ENCODE measurements at regions not wholly inside any gene's neighbourhood (a gene's known extent, or its start where the extent isn't known, plus 50 kb on each side); places are given as distances from the start of the nearest gene placed in this dataset.

- POLR2A ChIA-PET = no interaction called here
- ATAC-seq (no peak), DNase-seq (ENCODE audit: low spot score) (no peak)
- Mint-ChIP-seq H3K36me3 (no peaks in the 10 kb centered on the region), H3K27me3 (ENCODE audit: low read depth) (no peaks in the 10 kb centered on the region), H3K27ac (no peak overlapping the region), H3K4me1 (no peaks in the 10 kb centered on the region), H3K4me3 (no peak overlapping the region), H3K9me3 (no peaks in the 10 kb centered on the region)
- TF ChIP-seq CTCF (IDR thresholded peaks at IDR 0.05) = no peak
- TF ChIP-seq TCF7 (CRISPR knock-in tag; IDR thresholded peaks at IDR 0.05; ENCODE audit: low read depth) = no peak
- CTCF ChIA-PET = no interaction called here
These were observed 506.5 kb downstream of the ISL1 start for GRCh38 chr5:51889703-51890102.

DNA sequence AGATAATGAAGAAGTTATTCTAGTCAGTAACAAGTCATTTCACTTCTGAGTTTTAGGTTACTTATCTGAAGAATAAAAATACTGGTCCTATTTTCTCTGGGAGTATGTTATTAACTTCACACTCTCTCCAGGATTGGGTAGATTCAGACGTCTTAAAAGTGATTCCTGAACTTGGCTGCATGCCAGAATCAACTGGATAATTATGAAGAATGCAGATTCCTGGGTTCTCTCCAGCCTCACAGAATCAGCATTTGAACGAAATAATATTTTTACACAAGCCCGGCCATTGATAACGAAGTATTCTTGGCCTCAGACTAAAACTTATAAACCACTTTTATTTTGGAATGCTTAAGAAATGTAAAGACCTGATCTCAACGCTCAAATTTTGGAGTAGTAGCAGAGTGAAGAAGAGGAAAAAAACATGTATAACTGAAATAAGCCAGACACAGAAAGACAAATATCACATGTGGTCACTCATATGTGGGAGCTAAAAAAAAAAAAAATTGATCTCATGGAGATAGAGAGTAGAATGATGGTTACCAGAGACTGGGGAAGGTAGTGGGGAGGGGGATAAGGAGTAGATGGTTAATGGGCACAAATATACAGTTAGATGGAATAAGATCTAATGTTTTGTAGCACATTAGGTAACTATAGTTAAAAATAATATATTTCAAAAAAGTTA is 507.3 kb downstream of the ISL1 start:
- H3K4me3 Mint-ChIP-seq = no peak overlapping the region
- CTCF ChIA-PET = no interaction called here
- H3K4me1 Mint-ChIP-seq = no peaks in the 10 kb centered on the region
- POLR2A ChIA-PET = no interaction called here
- ATAC-seq (no peak), DNase-seq (ENCODE audit: low spot score) (no peak)
- no peaks in the 10 kb centered on the region for H3K9me3 Mint-ChIP-seq
- no peaks in the 10 kb centered on the region for H3K27me3 Mint-ChIP-seq (ENCODE audit: low read depth)
- no peaks in the 10 kb centered on the region for H3K36me3 Mint-ChIP-seq
- TF ChIP-seq ZNF423 (CRISPR knock-in tag; IDR thresholded peaks at IDR 0.05) (no peak), ZNF263 (CRISPR knock-in tag; IDR thresholded peaks at IDR 0.05; ENCODE audit: low read depth) (no peak), NFE2L1 (CRISPR knock-in tag; IDR thresholded peaks at IDR 0.05) (no peak), ZNF416 (CRISPR knock-in tag; IDR thresholded peaks at IDR 0.05) (no peak)
- H3K27ac Mint-ChIP-seq = no peak overlapping the region

- Mint-ChIP-seq H3K27me3 (ENCODE audit: low read depth) (no peaks in the 10 kb centered on the region), H3K27ac (no peak overlapping the region), H3K4me1 (no peaks in the 10 kb centered on the region), H3K36me3 (no peaks in the 10 kb centered on the region), H3K9me3 (no peaks in the 10 kb centered on the region), H3K4me3 (no peak overlapping the region)
- CTCF ChIA-PET = no interaction called here
- POLR2A ChIA-PET = no interaction called here
- DNase-seq (ENCODE audit: low spot score) = no peak
- no peak for ATAC-seq
- no peak for TF ChIP-seq ETV6 (CRISPR knock-in tag; IDR thresholded peaks at IDR 0.05)
- no peak for TF ChIP-seq ZNF425 (CRISPR knock-in tag; conservative IDR thresholded peaks at IDR 0.05)
- TF ChIP-seq TEAD4 (CRISPR knock-in tag; IDR thresholded peaks at IDR 0.05) = no peak
- TF ChIP-seq GTF2I (CRISPR knock-in tag; conservative IDR thresholded peaks at IDR 0.05) = no peak
- TF ChIP-seq, protein P1, sequence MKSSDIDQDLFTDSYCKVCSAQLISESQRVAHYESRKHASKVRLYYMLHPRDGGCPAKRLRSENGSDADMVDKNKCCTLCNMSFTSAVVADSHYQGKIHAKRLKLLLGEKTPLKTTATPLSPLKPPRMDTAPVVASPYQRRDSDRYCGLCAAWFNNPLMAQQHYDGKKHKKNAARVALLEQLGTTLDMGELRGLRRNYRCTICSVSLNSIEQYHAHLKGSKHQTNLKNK (CRISPR knock-in tag; IDR thresholded peaks at IDR 0.05) = no peak
- no peak for TF ChIP-seq FOXK1 (CRISPR knock-in tag; IDR thresholded peaks at IDR 0.05)
- TF ChIP-seq, protein P2, sequence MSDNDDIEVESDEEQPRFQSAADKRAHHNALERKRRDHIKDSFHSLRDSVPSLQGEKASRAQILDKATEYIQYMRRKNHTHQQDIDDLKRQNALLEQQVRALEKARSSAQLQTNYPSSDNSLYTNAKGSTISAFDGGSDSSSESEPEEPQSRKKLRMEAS (CRISPR knock-in tag; IDR thresholded peaks at IDR 0.05) = no peak
- TF ChIP-seq MLX (CRISPR knock-in tag; IDR thresholded peaks at IDR 0.05) = no peak
- TF ChIP-seq ZNF263 (CRISPR knock-in tag; IDR thresholded peaks at IDR 0.05; ENCODE audit: low read depth) = no peak
- TF ChIP-seq RORB (CRISPR knock-in tag; IDR thresholded peaks at IDR 0.05) = no peak
- TF ChIP-seq SMAD4 (CRISPR knock-in tag; IDR thresholded peaks at IDR 0.05) = no peak
- no peak for TF ChIP-seq NR1H2 (CRISPR knock-in tag; IDR thresholded peaks at IDR 0.05)
- TF ChIP-seq, protein P3, sequence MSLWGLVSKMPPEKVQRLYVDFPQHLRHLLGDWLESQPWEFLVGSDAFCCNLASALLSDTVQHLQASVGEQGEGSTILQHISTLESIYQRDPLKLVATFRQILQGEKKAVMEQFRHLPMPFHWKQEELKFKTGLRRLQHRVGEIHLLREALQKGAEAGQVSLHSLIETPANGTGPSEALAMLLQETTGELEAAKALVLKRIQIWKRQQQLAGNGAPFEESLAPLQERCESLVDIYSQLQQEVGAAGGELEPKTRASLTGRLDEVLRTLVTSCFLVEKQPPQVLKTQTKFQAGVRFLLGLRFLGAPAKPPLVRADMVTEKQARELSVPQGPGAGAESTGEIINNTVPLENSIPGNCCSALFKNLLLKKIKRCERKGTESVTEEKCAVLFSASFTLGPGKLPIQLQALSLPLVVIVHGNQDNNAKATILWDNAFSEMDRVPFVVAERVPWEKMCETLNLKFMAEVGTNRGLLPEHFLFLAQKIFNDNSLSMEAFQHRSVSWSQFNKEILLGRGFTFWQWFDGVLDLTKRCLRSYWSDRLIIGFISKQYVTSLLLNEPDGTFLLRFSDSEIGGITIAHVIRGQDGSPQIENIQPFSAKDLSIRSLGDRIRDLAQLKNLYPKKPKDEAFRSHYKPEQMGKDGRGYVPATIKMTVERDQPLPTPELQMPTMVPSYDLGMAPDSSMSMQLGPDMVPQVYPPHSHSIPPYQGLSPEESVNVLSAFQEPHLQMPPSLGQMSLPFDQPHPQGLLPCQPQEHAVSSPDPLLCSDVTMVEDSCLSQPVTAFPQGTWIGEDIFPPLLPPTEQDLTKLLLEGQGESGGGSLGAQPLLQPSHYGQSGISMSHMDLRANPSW (CRISPR knock-in tag; conservative IDR thresholded peaks at IDR 0.05; ENCODE audit: low read depth) = no peak
- no peak for TF ChIP-seq JAZF1 (CRISPR knock-in tag; IDR thresholded peaks at IDR 0.05)
- TF ChIP-seq IRF2 (CRISPR knock-in tag; IDR thresholded peaks at IDR 0.05; ENCODE audit: borderline replicate concordance, low read depth) = no peak
- no peak for TF ChIP-seq ZNF396 (CRISPR knock-in tag; IDR thresholded peaks at IDR 0.05; ENCODE audit: borderline replicate concordance)
- TF ChIP-seq NR2C2 (CRISPR knock-in tag; IDR thresholded peaks at IDR 0.05) = no peak
- no peak for TF ChIP-seq ZNF423 (CRISPR knock-in tag; IDR thresholded peaks at IDR 0.05)
- TF ChIP-seq ZNF512 (CRISPR knock-in tag; IDR thresholded peaks at IDR 0.05; ENCODE audit: borderline replicate concordance) = no peak
These were observed 509.4 kb downstream of the ISL1 start for GRCh38 chr5:51892680-51893079.

Measured in WTC11 (cell line).